Fibroblast of lung (primary cell): ENCODE measurements at regions not wholly inside any gene's neighbourhood (a gene's known extent, or its start where the extent isn't known, plus 50 kb on each side); places are given as distances from the start of the nearest gene placed in this dataset.

ENCODE experiments used
- EZH2 ChIP-seq: IDR thresholded peaks from 2 replicates; pipeline ENCODE4 v1.5.1; 2012; ENCODE audit warnings: low read length, control low read depth, mild to moderate bottlenecking; ENCODE audit errors: missing control alignments
- TF ChIP-seq, protein P1 (sequence below), 2 donors: IDR thresholded peaks in 1 of 2; conservative IDR thresholded peaks in 1 of 2; 1 replicate in 1 of 2; 2 replicates in 1 of 2; pipeline ENCODE4 v1.5.1; 2011 to 2012; ENCODE audit warnings: low read length in 2 of 2, control low read depth in 1 of 2, inconsistent platforms in 1 of 2, low read depth in 1 of 2, mild to moderate bottlenecking in 1 of 2

DNA sequence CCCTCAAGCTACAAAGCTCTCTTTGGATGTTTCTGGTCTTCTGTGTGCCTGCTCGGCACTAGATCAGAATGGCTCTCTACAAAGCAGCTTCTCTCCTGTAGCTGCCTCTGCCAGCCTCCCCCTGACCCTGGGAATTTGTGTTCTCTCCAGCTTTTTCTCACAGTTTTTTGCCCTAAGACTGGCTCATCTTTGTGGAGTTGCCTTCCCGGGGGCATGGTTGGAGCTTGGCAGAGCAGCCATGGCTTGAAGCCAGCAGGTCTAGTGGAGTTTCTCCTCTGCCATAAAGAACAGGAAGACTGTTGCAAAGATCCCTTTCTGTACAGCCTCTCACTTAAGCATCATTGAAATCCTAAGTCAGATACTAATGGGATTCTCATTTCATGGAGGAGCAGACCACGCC lies 163.3 kb upstream of the MAMLD1 start:
- TF ChIP-seq, protein P1, sequence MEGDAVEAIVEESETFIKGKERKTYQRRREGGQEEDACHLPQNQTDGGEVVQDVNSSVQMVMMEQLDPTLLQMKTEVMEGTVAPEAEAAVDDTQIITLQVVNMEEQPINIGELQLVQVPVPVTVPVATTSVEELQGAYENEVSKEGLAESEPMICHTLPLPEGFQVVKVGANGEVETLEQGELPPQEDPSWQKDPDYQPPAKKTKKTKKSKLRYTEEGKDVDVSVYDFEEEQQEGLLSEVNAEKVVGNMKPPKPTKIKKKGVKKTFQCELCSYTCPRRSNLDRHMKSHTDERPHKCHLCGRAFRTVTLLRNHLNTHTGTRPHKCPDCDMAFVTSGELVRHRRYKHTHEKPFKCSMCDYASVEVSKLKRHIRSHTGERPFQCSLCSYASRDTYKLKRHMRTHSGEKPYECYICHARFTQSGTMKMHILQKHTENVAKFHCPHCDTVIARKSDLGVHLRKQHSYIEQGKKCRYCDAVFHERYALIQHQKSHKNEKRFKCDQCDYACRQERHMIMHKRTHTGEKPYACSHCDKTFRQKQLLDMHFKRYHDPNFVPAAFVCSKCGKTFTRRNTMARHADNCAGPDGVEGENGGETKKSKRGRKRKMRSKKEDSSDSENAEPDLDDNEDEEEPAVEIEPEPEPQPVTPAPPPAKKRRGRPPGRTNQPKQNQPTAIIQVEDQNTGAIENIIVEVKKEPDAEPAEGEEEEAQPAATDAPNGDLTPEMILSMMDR (conservative IDR thresholded peaks at IDR 0.05 in 1 of 2, IDR thresholded peaks at IDR 0.05 in 1 of 2; ENCODE audit: low read depth in 1 of 2, low read length in 2 of 2), result no peak
- TF ChIP-seq EZH2, result no peak
